HG02938 (cell line): ENCODE measurements at regions not wholly inside any gene's neighbourhood (a gene's known extent, or its start where the extent isn't known, plus 50 kb on each side); places are given as distances from the start of the nearest gene placed in this dataset.
"Not testable (repeated sequence)": the region's sequence is repeated elsewhere in the genome, so short reads cannot be mapped to it uniquely, and the experiment has no call there.

ENCODE experiments used
- ATAC-seq: cut with Tn5 transposase; IDR thresholded peaks from one replicate; pipeline ENCODE4 v1.9.1; 2021; ENCODE audit warnings: mild to moderate bottlenecking, moderate library complexity; ENCODE audit not compliant: unreplicated experiment

- no peak for ATAC-seq
These were observed 464.0 kb downstream of the TRIB2 start for GRCh38 chr2:13180729-13181128.

GRCh38 chr2:13193075-13193474 is 476.3 kb downstream of the TRIB2 start:
- ATAC-seq: no peak

GRCh38 chr2:13193900-13194299 is 477.2 kb downstream of the TRIB2 start:
- ATAC-seq: peak; percentile 72

GRCh38 chr2:13195270-13195669 is 478.5 kb downstream of the TRIB2 start:
- ATAC-seq: no peak

GRCh38 chr2:13197248-13197647 is 480.5 kb downstream of the TRIB2 start:
- ATAC-seq: no peak

GRCh38 chr2:13201924-13202323 is 485.2 kb downstream of the TRIB2 start:
- ATAC-seq: no peak

GRCh38 chr2:13212115-13212514 is 495.4 kb downstream of the TRIB2 start:
- ATAC-seq: no peak

- no peak for ATAC-seq
These were observed 501.5 kb downstream of the TRIB2 start for GRCh38 chr2:13218205-13218604.

- no peak for ATAC-seq
These were observed 510.8 kb downstream of the TRIB2 start for GRCh38 chr2:13227578-13227977.

GRCh38 chr2:13230221-13230620 is 513.5 kb downstream of the TRIB2 start:
- ATAC-seq: no peak

GRCh38 chr2:13240061-13240460 is 523.3 kb downstream of the TRIB2 start:
- no peak for ATAC-seq

- ATAC-seq: peak; percentile 52
These were observed 524.2 kb downstream of the TRIB2 start for GRCh38 chr2:13240789-13241487.

- ATAC-seq: no peak
These were observed 535.9 kb downstream of the TRIB2 start for GRCh38 chr2:13252615-13253014.

- ATAC-seq: no peak
These were observed 538.7 kb downstream of the TRIB2 start for GRCh38 chr2:13255485-13255884.

- no peak for ATAC-seq
These were observed 543.7 kb downstream of the TRIB2 start for GRCh38 chr2:13260402-13260801.

GRCh38 chr2:13266166-13266565 is 549.4 kb downstream of the TRIB2 start:
- ATAC-seq: no peak

- no peak for ATAC-seq
These were observed 568.0 kb downstream of the TRIB2 start for GRCh38 chr2:13284688-13285087.

GRCh38 chr2:13289310-13289709 is 572.6 kb downstream of the TRIB2 start:
- ATAC-seq: no peak

GRCh38 chr2:13308478-13308805 is 591.7 kb downstream of the TRIB2 start:
- not testable (repeated sequence) for ATAC-seq

GRCh38 chr2:13308989-13309388 is 592.3 kb downstream of the TRIB2 start:
- ATAC-seq: no peak

GRCh38 chr2:13332060-13332459 is 615.3 kb downstream of the TRIB2 start:
- no peak for ATAC-seq

GRCh38 chr2:13334071-13334470 is 617.3 kb downstream of the TRIB2 start:
- ATAC-seq: not testable (repeated sequence)

- no peak for ATAC-seq
These were observed 617.8 kb downstream of the TRIB2 start for GRCh38 chr2:13334545-13334944.
